ENCODE measurements at regions not wholly inside any gene's neighbourhood (a gene's known extent, or its start where the extent isn't known, plus 50 kb on each side); places are given as distances from the start of the nearest gene placed in this dataset.

- DNase-seq (ENCODE audit: low read depth, low spot score) (no peak), ATAC-seq (no peak)
- no peaks in the 10 kb centered on the region for H3K4me1 ChIP-seq (ENCODE audit: control insufficient read depth, insufficient read depth, low read length)
- no peaks in the 10 kb centered on the region for H3K27me3 ChIP-seq (ENCODE audit: control insufficient read depth, insufficient read depth, low read length)
- intact Hi-C loops (cut with micrococcal nuclease; ENCODE audit: unreplicated experiment) (no loop called here), in situ Hi-C loops (cut with HindIII; ENCODE audit: low pct_unique_long_range_greater_than_20kb, low sequenced_read_pairs) (no loop called here)
- TF ChIP-seq TCF7L2 (IDR thresholded peaks at IDR 0.05; ENCODE audit: low read depth, low read length) (no peak), SIN3A (IDR thresholded peaks at IDR 0.05; ENCODE audit: borderline replicate concordance, insufficient read depth, low read depth, low read length) (no peak), REST (IDR thresholded peaks at IDR 0.05; ENCODE audit: insufficient read depth in 1 of 2, low read depth in 2 of 2, low read length in 1 of 2) (no peak)
- H3K9me3 ChIP-seq (ENCODE audit: control insufficient read depth, insufficient read depth, low read depth, low read length): no peaks in the 10 kb centered on the region
- CTCF ChIA-PET: no interaction called here
- POLR2A ChIA-PET: no interaction called here
- H3K27ac ChIP-seq (ENCODE audit: low read length): no peak overlapping the region
- BruUV-seq (replicated peaks): no TSS peak
- H3K4me3 ChIP-seq (ENCODE audit: low read depth in 2 of 2, low read length in 2 of 2): no peak overlapping the region
- H3K36me3 ChIP-seq (ENCODE audit: control insufficient read depth, insufficient read depth, low read length): no peaks in the 10 kb centered on the region; the same call in 1 of the 2 replicates
These were observed 173.4 kb upstream of the CWC22 start for GRCh38 chr2:180180511-180180910.

- TF ChIP-seq CTCF (IDR thresholded peaks at IDR 0.05): no peak
- no peak for TF ChIP-seq SIN3A (IDR thresholded peaks at IDR 0.05; ENCODE audit: borderline replicate concordance, insufficient read depth, low read depth, low read length)
- H3K4me3 ChIP-seq (ENCODE audit: low read depth in 2 of 2, low read length in 2 of 2): no peak overlapping the region
- no peaks in the 10 kb centered on the region for H3K27me3 ChIP-seq (ENCODE audit: control insufficient read depth, insufficient read depth, low read length)
- intact Hi-C loops (cut with micrococcal nuclease; ENCODE audit: unreplicated experiment) (no loop called here), in situ Hi-C loops (cut with HindIII; ENCODE audit: low pct_unique_long_range_greater_than_20kb, low sequenced_read_pairs) (no loop called here)
- no peak overlapping the region for H3K27ac ChIP-seq (ENCODE audit: low read length)
- POLR2A ChIA-PET: no interaction called here
- BruUV-seq (replicated peaks): no TSS peak
- CTCF ChIA-PET: no interaction called here
- no peaks in the 10 kb centered on the region for H3K9me3 ChIP-seq (ENCODE audit: control insufficient read depth, insufficient read depth, low read depth, low read length)
- H3K4me1 ChIP-seq (ENCODE audit: control insufficient read depth, insufficient read depth, low read length): no peaks in the 10 kb centered on the region
- DNase-seq (ENCODE audit: low read depth, low spot score) (no peak), ATAC-seq (no peak)
- no peaks in the 10 kb centered on the region for H3K36me3 ChIP-seq (ENCODE audit: control insufficient read depth, insufficient read depth, low read length)
These were observed 170.4 kb upstream of the CWC22 start for GRCh38 chr2:180177534-180177933.

- CTCF ChIA-PET: no interaction called here
- BruUV-seq (replicated peaks): no TSS peak
- POLR2A ChIA-PET: no interaction called here
- no peaks in the 10 kb centered on the region for H3K27me3 ChIP-seq (ENCODE audit: control insufficient read depth, insufficient read depth, low read length)
- TF ChIP-seq CTCF (IDR thresholded peaks at IDR 0.05): no peak
- TF ChIP-seq TCF7L2 (IDR thresholded peaks at IDR 0.05; ENCODE audit: low read depth, low read length): no peak
- no peak for TF ChIP-seq SIN3A (IDR thresholded peaks at IDR 0.05; ENCODE audit: borderline replicate concordance, insufficient read depth, low read depth, low read length)
- no peak for TF ChIP-seq POLR2AphosphoS5 (IDR thresholded peaks at IDR 0.05; ENCODE audit: low read depth, low read length)
- no peak for TF ChIP-seq REST (IDR thresholded peaks at IDR 0.05; ENCODE audit: insufficient read depth in 1 of 2, low read depth in 2 of 2, low read length in 1 of 2)
- H3K27ac ChIP-seq (ENCODE audit: low read length): no peak overlapping the region
- no peak overlapping the region for H3K4me3 ChIP-seq (ENCODE audit: low read depth in 2 of 2, low read length in 2 of 2)
- H3K36me3 ChIP-seq (ENCODE audit: control insufficient read depth, insufficient read depth, low read length): no peaks in the 10 kb centered on the region
- no peaks in the 10 kb centered on the region for H3K4me1 ChIP-seq (ENCODE audit: control insufficient read depth, insufficient read depth, low read length)
- in situ Hi-C loops (cut with HindIII; ENCODE audit: low pct_unique_long_range_greater_than_20kb, low sequenced_read_pairs) (no loop called here), intact Hi-C loops (cut with micrococcal nuclease; ENCODE audit: unreplicated experiment) (no loop called here)
- no peak for DNase-seq (ENCODE audit: low read depth, low spot score)
- ATAC-seq: no peak
- no peaks in the 10 kb centered on the region for H3K9me3 ChIP-seq (ENCODE audit: control insufficient read depth, insufficient read depth, low read depth, low read length)
These were observed 168.6 kb upstream of the CWC22 start for GRCh38 chr2:180175736-180176135.
